SJCRH30 (cell line): ENCODE measurements at regions not wholly inside any gene's neighbourhood (a gene's known extent, or its start where the extent isn't known, plus 50 kb on each side); places are given as distances from the start of the nearest gene placed in this dataset.
"Not testable (repeated sequence)": the region's sequence is repeated elsewhere in the genome, so short reads cannot be mapped to it uniquely, and the experiment has no call there.

Experiments
- DNase-seq, 2 experiments: peaks; one replicate each; pipeline ENCODE4 v3.0.0-alpha.2; 2015 to 2020
- H3K27ac ChIP-seq: fragments of 250-450 bp; sonication (Bioruptor Pico); 2 replicates; pipeline ENCODE4 v1.5.1; 2020; ENCODE audit warnings: mild to moderate bottlenecking, moderate library complexity
- H3K27me3 ChIP-seq: fragments of 250-450 bp; sonication (Bioruptor Pico); 2 replicates; pipeline ENCODE4 v1.5.1; 2020; ENCODE audit warnings: mild to moderate bottlenecking, moderate library complexity
- H3K36me3 ChIP-seq: fragments of 250-450 bp; sonication (Bioruptor Pico); 2 replicates; pipeline ENCODE4 v1.5.1; 2020; ENCODE audit warnings: mild to moderate bottlenecking, moderate library complexity
- H3K4me1 ChIP-seq: fragments of 250-450 bp; sonication (Bioruptor Pico); 2 replicates; pipeline ENCODE4 v1.5.1; 2020; ENCODE audit warnings: mild to moderate bottlenecking, moderate library complexity
- H3K4me3 ChIP-seq: fragments of 250-450 bp; sonication (Bioruptor Pico); 2 replicates; pipeline ENCODE4 v1.5.1; 2020; ENCODE audit warnings: mild to moderate bottlenecking, moderate library complexity
- H3K9me3 ChIP-seq: fragments of 250-450 bp; sonication (Bioruptor Pico); replicated peaks from 2 replicates; pipeline ENCODE4 v1.5.1; 2020; ENCODE audit warnings: mild to moderate bottlenecking, moderate library complexity

DNA sequence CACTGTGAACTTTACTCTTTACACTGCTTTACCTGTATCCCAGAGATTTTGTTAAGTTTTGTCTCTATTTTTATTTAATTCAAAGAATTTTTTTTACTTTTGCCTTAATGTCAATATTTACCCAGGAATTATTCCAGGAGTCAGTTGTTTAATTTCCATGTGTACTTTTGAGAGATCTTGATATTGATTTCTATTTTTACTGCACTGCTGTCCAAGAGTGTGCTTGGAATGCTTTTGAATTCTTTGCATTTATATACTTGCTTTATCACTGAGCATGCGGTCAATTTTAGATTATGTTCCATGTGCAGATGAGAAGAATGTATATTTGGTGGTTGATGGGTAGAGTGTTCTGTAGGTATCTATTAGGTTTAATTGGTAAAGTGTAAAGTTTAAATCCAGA lies 461.0 kb upstream of the GBE1 start:
- no peak overlapping the region for H3K27ac ChIP-seq
- DNase-seq: no peak
- no peaks in the 10 kb centered on the region for H3K9me3 ChIP-seq
- H3K4me3 ChIP-seq: no peak overlapping the region
- no peaks in the 10 kb centered on the region for H3K4me1 ChIP-seq
- no peaks in the 10 kb centered on the region for H3K27me3 ChIP-seq
- no peaks in the 10 kb centered on the region for H3K36me3 ChIP-seq

DNA sequence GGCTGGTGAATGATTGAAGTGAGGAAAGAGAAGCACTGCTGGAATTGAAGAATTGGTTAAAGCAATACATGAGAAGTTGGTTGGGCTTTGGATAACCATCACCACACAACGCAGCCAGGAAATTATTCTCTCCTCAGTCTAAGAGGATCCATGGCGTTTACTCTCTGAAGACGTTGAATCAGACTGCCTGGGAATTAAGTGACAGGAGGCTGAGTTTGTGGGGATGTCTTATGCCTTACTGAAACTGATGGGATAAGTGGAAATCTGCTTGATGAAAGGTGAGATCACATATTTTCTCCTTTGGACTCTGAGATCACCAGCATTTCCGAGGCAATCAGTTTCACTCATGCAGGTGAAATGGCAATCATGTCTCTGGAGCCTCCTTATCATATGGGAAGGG lies 456.1 kb upstream of the GBE1 start:
- DNase-seq: no peak
- H3K4me1 ChIP-seq: no peaks in the 10 kb centered on the region
- no peak overlapping the region for H3K4me3 ChIP-seq
- H3K27me3 ChIP-seq: no peaks in the 10 kb centered on the region
- H3K36me3 ChIP-seq: no peaks in the 10 kb centered on the region
- H3K27ac ChIP-seq: no peak overlapping the region
- H3K9me3 ChIP-seq: no peaks in the 10 kb centered on the region

DNA sequence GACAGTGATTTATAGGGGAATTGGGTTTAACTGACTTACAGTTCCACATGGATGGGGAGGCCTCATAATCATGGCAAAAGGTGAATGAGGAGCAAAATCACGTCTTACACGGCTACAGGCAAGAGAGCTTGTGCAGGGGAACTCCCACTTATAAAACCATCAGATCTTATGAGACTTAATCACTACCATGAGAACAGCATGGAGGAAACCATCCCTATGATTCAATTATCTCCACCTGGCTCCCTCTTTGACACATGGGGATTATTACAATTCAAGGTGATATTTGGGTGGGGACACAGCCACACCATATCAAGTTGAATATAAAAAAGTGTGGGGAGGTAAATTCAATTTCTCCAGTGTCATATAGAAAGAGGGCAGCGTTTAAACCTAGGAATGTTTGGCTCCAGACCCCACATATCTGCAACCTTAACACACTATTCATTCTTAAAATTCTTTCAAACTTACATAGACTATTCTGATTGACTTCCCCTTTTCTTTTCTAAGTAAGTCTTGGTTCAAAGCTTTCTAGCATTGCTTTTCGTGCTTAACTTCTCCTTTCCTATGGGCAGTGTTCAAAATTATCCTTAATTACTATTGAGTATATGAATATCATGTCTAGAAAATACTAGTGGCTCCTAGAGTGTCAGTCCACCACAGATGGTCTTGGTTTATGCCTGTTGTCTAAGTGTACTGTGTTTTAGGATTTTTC lies 446.7 kb upstream of the GBE1 start:
- no peaks in the 10 kb centered on the region for H3K9me3 ChIP-seq
- no peak overlapping the region for H3K27ac ChIP-seq
- no peak for DNase-seq
- H3K27me3 ChIP-seq: no peaks in the 10 kb centered on the region
- no peaks in the 10 kb centered on the region for H3K4me1 ChIP-seq
- H3K36me3 ChIP-seq: no peaks in the 10 kb centered on the region
- H3K4me3 ChIP-seq: no peak overlapping the region

DNA sequence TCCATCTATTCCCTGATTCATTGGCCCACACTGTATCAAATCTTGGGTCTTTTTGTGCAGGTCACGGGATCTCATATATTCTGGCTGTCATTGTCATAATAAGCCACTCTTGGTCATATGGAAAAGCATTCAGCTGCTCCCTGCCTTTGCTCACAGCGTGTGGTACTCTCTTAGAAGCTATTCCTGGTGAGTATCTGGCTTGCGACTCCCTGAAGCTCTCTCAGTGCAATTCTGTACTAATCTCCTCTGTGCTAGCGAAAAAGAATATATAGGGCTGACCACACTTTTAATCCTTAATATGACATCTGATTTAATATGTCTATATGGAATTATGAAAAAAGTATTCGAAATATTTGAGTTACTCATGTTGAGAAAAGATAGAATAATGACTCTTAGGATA lies 440.8 kb upstream of the GBE1 start:
- H3K36me3 ChIP-seq: no peaks in the 10 kb centered on the region
- no peak overlapping the region for H3K4me3 ChIP-seq
- no peak overlapping the region for H3K27ac ChIP-seq
- no peaks in the 10 kb centered on the region for H3K9me3 ChIP-seq
- H3K27me3 ChIP-seq: no peaks in the 10 kb centered on the region
- H3K4me1 ChIP-seq: no peaks in the 10 kb centered on the region
- DNase-seq: no peak

DNA sequence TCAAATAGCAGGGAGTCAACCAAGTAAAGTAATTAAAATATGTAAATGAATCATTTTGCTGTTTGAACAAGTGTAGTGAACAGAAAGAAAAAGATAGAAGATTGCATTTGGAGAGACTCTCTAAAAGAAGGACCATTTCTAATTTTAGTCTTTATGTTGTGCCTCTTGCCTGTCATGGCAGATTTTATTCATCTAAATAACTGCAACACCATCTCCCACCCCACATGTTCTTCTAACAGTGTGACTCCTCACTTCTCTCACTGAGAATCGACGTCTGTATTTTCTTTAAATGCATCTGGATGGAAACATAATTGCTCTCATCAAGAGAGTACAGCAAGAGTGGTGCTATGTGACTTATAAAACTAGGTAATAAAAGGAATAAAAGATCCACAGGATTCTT lies 439.9 kb upstream of the GBE1 start:
- no peaks in the 10 kb centered on the region for H3K9me3 ChIP-seq
- H3K4me1 ChIP-seq: no peaks in the 10 kb centered on the region
- no peak overlapping the region for H3K4me3 ChIP-seq
- H3K36me3 ChIP-seq: no peaks in the 10 kb centered on the region
- no peak overlapping the region for H3K27ac ChIP-seq
- DNase-seq: no peak
- H3K27me3 ChIP-seq: no peaks in the 10 kb centered on the region

DNA sequence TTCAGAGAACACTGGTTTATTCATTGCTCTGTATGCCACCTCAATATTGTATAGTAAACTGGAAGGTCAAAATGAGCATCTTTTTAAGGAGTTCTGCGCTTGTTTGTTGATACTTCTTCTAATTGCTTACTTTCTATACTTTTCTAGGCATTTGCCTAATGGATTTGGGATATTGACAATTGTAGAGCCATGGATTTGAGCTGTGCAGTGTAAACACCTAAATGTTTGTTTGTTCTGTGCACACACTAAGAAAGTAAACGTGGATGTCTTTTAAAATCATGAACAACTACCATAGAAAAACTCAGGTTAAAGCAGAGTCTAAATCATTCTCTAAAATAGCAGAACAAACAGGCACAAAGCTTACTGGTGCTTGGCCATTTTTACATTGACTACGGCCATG lies 436.6 kb upstream of the GBE1 start:
- Histone ChIP-seq H3K9me3 (no peaks in the 10 kb centered on the region), H3K4me1 (no peaks in the 10 kb centered on the region), H3K4me3 (no peak overlapping the region), H3K36me3 (no peaks in the 10 kb centered on the region), H3K27me3 (no peaks in the 10 kb centered on the region), H3K27ac (no peak overlapping the region)
- no peak for DNase-seq

DNA sequence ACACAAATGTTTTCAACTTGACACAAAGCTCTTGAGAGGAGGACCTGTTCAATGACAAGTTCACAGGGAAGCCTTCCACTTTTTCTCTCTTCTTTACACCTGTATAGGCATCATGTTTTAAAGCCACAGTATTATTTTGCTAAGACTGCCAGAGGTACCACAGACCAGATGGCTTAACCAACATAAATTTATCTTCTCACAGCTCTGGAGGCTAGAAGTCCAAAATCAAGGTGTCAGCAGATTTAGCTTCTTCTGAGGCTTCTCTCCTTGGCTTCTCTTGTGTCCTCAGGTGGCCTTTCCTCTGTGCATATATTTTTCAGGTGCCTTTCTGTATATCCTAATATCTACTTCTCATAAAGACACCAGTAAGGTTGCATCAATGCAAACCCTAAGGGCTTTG lies 435.2 kb upstream of the GBE1 start:
- no peak for DNase-seq

DNA sequence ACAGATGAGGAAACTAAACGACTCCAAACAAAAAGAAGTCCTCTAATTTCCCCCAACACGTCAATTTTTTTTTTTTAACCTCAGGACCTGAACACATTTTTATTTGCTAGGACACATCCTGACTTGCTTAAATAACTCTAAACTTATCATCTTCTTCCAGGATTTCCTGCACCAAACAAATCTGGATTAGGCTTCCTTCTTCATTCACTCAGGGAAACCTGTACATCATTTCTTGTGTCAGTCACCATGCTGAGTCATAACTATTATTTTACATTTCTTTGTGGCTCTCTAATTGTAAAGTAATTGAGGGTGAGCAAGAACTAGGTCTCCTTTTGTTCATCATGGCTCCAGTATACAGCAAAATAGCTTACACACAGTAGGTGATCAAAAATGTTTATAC lies 433.4 kb upstream of the GBE1 start:
- H3K27ac ChIP-seq: no peak overlapping the region
- no peaks in the 10 kb centered on the region for H3K36me3 ChIP-seq
- no peak for DNase-seq
- H3K4me3 ChIP-seq: no peak overlapping the region
- H3K9me3 ChIP-seq: no peaks in the 10 kb centered on the region
- no peaks in the 10 kb centered on the region for H3K27me3 ChIP-seq
- H3K4me1 ChIP-seq: no peaks in the 10 kb centered on the region

More for the DNA sequence above, 435.2 kb upstream of the GBE1 start:
- H3K27me3 ChIP-seq: no peaks in the 10 kb centered on the region
- no peaks in the 10 kb centered on the region for H3K36me3 ChIP-seq
- no peak overlapping the region for H3K4me3 ChIP-seq
- H3K27ac ChIP-seq: no peak overlapping the region
- H3K9me3 ChIP-seq: no peaks in the 10 kb centered on the region
- H3K4me1 ChIP-seq: no peaks in the 10 kb centered on the region

DNA sequence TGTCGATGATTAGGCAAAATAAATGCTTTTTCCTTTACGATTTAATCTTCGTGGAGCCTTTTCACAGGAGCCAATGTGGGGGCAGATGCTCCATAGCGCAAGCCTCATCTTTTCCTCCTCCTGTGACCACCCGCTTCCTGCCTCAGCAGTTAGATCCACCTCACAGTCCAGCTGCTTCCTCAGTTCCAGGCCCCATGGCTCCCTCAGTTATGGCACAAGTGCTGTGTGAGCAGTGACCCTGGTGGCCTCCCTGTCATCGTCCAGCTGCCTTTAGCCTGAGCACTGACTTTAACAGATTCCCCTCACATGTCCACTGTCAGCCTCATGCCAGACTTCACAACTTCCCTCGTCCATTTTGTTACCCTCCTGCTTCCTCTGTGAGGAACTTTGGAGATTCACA lies 424.6 kb upstream of the GBE1 start:
- DNase-seq: peak in 1 of 2 experiments; percentile 0
- Histone ChIP-seq H3K4me3 (no peak overlapping the region), H3K4me1 (no peaks in the 10 kb centered on the region), H3K9me3 (no peaks in the 10 kb centered on the region), H3K27me3 (no peaks in the 10 kb centered on the region), H3K27ac (no peak overlapping the region), H3K36me3 (no peaks in the 10 kb centered on the region)

DNA sequence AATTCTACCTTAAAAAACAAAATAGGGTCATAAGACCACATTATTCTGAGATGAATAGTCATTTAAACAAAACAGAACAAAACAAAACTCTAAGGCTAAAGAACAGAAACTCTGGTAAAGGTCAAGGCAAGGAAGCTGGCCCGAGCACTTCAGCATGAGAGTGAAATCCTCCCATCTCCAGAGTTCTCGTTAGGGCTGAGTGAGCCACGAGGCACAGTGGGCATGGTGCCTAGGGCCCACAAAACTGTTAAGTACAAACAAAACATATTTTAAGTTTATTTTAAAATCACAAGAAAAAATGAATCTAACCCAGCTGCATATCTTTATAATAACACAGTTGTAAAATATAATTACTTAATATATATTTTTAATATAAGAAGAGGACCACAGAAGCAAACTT lies 417.8 kb upstream of the GBE1 start:
- no peak for DNase-seq
- no peaks in the 10 kb centered on the region for H3K9me3 ChIP-seq
- H3K4me1 ChIP-seq: no peaks in the 10 kb centered on the region
- no peaks in the 10 kb centered on the region for H3K36me3 ChIP-seq
- H3K27me3 ChIP-seq: no peaks in the 10 kb centered on the region
- no peak overlapping the region for H3K27ac ChIP-seq
- no peak overlapping the region for H3K4me3 ChIP-seq

DNA sequence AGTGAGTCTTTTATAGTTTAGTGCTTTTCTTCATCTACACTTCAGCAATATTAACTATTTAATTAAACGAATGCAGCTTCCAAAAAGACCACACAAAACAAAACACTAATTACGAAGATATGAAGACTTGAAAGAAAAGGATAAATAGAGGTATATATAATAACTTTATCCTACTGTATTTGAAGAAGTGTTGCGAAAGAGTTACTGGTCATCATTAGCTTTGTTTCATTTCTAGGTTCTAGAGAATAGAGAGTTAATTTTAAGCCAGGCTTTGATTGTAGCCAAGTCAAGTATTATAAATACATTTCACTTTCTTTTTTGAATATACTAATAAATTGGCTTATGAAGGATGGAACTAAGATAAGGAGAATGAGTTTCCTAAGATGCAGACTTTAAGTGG lies 416.8 kb upstream of the GBE1 start:
- no peak for DNase-seq

DNA sequence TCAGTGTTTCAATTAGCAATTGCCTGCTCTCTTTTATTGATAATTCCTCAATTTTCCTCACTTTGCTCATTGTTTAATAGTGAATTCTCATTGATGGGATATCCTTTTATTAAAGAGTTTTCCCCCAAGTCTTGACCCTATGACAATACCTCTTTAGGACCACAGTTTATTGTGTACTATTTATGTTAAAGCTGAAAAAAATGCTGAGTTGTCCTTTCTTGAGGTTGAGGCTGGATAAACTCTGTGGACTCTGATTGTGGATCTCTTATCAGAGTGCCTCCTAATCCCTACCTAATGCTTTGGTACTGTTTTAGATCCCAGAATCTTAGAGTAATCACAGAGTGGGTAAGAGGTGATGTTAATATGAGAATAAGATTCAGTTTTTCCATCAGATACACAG lies 416.3 kb upstream of the GBE1 start:
- DNase-seq: no peak
- Histone ChIP-seq H3K4me1 (no peaks in the 10 kb centered on the region), H3K27me3 (no peaks in the 10 kb centered on the region), H3K4me3 (no peak overlapping the region), H3K9me3 (no peaks in the 10 kb centered on the region), H3K36me3 (no peaks in the 10 kb centered on the region), H3K27ac (no peak overlapping the region)

More for the DNA sequence above, 416.8 kb upstream of the GBE1 start:
- Histone ChIP-seq H3K27me3 (no peaks in the 10 kb centered on the region), H3K9me3 (no peaks in the 10 kb centered on the region), H3K4me3 (no peak overlapping the region), H3K27ac (no peak overlapping the region), H3K4me1 (no peaks in the 10 kb centered on the region), H3K36me3 (no peaks in the 10 kb centered on the region)

DNA sequence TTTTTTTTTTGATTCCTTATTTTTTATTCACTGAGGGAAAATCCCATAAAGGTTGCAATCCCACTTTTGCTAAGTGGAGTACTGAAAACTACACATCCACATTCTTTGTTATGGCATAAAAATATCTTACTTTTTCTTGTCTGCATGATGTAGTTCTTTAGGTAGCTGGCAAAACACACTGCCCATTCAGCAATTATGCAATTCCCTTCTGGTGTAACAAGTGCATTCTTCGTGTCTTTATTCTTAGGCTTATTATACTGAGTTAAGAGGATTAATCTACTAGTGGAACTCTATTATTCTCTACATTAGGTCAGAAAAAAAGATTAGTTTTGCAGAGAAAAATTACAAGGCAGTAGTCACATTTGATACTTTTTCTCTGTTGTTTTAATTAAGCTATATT lies 403.8 kb upstream of the GBE1 start:
- no peak for DNase-seq
- Histone ChIP-seq H3K36me3 (no peaks in the 10 kb centered on the region), H3K9me3 (no peaks in the 10 kb centered on the region), H3K27me3 (no peaks in the 10 kb centered on the region), H3K27ac (no peak overlapping the region), H3K4me3 (no peak overlapping the region), H3K4me1 (no peaks in the 10 kb centered on the region)

DNA sequence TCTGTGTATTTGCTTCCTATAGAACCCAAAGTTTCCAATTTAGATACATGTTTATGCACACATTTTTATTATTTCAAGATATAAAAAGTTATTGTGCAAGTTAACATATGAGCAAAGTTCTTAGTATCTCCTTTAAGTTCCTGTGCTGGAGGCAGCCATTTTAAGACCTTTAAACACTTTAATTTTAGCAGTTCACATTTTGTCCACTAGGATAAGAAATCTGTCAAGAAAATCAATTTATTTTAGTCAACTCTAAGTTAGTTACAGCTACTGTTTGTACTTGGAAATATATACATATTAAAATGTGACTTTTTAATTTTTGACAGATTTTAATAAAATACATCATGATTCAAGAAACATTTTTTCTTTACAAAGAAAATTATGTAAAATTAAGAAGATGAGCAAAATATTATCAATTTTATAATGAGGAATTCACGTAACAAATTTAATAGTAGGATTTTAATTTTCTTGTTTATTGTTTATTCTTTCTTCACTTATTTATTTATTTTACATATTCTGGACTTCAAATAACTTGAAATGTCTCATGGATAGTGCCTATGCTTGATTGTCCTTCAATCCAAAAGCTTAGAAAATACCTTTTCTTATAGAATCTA lies 402.6 kb upstream of the GBE1 start:
- no peak overlapping the region for H3K4me3 ChIP-seq
- H3K9me3 ChIP-seq: no peaks in the 10 kb centered on the region
- no peaks in the 10 kb centered on the region for H3K27me3 ChIP-seq
- H3K27ac ChIP-seq: no peak overlapping the region
- no peaks in the 10 kb centered on the region for H3K36me3 ChIP-seq
- DNase-seq: peak in 1 of 2 experiments; percentile 25
- no peaks in the 10 kb centered on the region for H3K4me1 ChIP-seq

DNA sequence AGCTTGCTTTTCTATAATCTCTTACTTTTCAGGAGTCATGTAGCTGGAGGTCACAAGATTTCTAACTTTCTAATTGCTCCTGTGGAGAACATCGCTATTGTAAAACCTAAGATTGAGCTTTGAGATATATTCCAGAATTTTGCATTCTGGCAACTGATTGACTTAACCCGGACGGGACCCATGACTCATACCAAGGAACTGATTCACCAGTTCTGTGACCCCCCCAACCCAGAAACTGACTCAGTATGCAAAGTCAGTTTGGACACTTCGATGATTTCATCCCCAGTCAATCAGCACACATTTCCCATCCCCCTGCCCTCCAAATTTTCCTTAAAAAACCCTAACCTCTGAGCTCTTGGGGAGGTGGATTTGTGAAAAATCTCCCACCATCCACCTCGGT lies 396.5 kb upstream of the GBE1 start:
- Histone ChIP-seq H3K9me3 (no peaks in the 10 kb centered on the region), H3K4me1 (no peaks in the 10 kb centered on the region), H3K27ac (no peak overlapping the region), H3K4me3 (no peak overlapping the region), H3K27me3 (no peaks in the 10 kb centered on the region), H3K36me3 (no peaks in the 10 kb centered on the region)
- no peak for DNase-seq

DNA sequence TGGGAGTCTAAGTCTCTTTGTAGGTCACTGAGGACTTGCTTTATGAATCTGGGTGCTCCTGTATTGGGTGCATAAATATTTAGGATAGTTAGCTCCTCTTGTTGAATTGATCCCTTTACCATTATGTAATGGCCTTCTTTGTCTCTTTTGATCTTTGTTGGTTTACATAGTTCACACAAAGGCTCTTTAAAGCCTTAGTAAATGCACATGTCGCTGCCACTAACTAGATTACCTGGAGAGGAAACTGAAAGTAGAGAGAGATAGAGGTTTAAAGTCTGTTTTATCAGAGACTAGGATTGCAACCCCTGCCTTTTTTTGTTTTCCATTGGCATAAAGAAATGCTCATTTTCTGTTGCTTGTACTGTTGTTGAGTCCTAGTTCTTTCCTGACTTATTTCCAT lies 392.4 kb upstream of the GBE1 start:
- DNase-seq, H3K36me3 ChIP-seq, H3K4me3 ChIP-seq, H3K27ac ChIP-seq, H3K4me1 ChIP-seq, H3K9me3 ChIP-seq, H3K27me3 ChIP-seq: not testable (repeated sequence)
